ENCODE measurements at regions not wholly inside any gene's neighbourhood (a gene's known extent, or its start where the extent isn't known, plus 50 kb on each side); places are given as distances from the start of the nearest gene placed in this dataset.

DNA sequence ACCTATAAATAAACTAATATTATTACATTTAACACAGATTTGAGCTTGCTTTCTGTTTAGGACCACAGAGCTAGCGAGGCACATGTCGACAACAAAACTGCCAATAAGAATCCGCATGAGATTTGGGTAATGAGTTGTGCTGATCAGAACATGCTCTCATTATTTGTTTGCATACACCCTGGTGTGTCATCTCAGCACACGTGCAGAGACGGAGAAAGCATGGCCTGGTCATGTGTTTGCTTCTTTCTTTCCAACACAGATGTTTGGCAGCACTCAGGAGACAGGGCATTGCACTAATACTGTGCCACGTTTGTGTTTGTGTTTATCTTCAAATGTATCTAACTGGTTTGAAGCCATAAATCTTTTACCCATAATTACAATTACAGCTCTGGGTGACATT, 364.8 kb downstream of the ARAP2 start:
- TF ChIP-seq, protein P1, sequence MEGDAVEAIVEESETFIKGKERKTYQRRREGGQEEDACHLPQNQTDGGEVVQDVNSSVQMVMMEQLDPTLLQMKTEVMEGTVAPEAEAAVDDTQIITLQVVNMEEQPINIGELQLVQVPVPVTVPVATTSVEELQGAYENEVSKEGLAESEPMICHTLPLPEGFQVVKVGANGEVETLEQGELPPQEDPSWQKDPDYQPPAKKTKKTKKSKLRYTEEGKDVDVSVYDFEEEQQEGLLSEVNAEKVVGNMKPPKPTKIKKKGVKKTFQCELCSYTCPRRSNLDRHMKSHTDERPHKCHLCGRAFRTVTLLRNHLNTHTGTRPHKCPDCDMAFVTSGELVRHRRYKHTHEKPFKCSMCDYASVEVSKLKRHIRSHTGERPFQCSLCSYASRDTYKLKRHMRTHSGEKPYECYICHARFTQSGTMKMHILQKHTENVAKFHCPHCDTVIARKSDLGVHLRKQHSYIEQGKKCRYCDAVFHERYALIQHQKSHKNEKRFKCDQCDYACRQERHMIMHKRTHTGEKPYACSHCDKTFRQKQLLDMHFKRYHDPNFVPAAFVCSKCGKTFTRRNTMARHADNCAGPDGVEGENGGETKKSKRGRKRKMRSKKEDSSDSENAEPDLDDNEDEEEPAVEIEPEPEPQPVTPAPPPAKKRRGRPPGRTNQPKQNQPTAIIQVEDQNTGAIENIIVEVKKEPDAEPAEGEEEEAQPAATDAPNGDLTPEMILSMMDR (IDR thresholded peaks at IDR 0.05 in 4 of 5, conservative IDR thresholded peaks at IDR 0.05 in 1 of 5): no peak
- no peak for TF ChIP-seq POLR2A (IDR thresholded peaks at IDR 0.05)
